ENCODE measurements at regions not wholly inside any gene's neighbourhood (a gene's known extent, or its start where the extent isn't known, plus 50 kb on each side); places are given as distances from the start of the nearest gene placed in this dataset.

DNA sequence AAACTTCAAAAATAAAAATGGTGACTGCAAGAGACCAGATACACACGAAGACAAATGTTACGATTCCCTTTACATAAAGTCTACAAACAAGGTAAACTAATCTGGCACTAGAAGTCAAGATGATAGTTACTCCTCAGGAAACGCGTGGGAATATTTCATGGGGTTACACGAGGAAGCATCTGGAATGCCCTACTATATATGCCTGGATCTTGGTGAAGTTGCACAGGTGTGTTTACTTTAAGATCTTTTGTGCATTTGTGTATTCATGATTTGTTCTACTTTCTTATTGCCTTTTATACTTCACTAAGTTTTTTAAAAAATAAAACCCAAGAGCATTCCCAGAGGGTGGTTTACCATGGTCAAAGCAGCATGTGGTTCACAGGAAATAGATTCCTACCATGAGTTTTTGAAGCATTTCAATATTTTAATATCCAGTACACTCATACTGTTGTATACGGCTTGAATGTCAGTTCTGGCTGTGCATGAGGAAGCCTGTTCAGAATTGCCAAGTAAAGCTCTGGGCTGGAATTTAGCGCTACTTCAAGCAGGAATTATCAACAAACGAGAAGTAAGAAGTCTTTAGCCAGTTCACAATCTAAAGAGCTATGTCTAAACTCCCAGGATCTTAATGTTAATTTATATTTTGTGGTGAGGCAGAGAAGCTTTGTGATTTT lies 239.8 kb upstream of the KLHL1 start:
- dilution Hi-C loops (cut with MboI; ENCODE audit: extremely low pct_ligation_motif_present, low sequenced_read_pairs), result no loop called here

GRCh38 chr13:70339738-70340137 lies 231.5 kb upstream of the KLHL1 start:
- H3K9me3 ChIP-seq (ENCODE audit: control insufficient read depth, low read depth, low read length), result no peaks in the 10 kb centered on the region
- no peaks in the 10 kb centered on the region for H3K79me2 ChIP-seq (ENCODE audit: control insufficient read depth, insufficient read depth, low read length)
- H3K27ac ChIP-seq (ENCODE audit: control insufficient read depth, insufficient read depth, low read length), result no peak overlapping the region
- no peak for TF ChIP-seq EZH2 (IDR thresholded peaks at IDR 0.05; ENCODE audit: low read length)
- TF ChIP-seq, protein P1, sequence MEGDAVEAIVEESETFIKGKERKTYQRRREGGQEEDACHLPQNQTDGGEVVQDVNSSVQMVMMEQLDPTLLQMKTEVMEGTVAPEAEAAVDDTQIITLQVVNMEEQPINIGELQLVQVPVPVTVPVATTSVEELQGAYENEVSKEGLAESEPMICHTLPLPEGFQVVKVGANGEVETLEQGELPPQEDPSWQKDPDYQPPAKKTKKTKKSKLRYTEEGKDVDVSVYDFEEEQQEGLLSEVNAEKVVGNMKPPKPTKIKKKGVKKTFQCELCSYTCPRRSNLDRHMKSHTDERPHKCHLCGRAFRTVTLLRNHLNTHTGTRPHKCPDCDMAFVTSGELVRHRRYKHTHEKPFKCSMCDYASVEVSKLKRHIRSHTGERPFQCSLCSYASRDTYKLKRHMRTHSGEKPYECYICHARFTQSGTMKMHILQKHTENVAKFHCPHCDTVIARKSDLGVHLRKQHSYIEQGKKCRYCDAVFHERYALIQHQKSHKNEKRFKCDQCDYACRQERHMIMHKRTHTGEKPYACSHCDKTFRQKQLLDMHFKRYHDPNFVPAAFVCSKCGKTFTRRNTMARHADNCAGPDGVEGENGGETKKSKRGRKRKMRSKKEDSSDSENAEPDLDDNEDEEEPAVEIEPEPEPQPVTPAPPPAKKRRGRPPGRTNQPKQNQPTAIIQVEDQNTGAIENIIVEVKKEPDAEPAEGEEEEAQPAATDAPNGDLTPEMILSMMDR (optimal IDR thresholded peaks at IDR 0.05 in 1 of 3, IDR thresholded peaks at IDR 0.05 in 1 of 3, conservative IDR thresholded peaks at IDR 0.05 in 1 of 3; ENCODE audit: extremely low read depth in 1 of 3, insufficient read depth in 2 of 3, low read length in 3 of 3), result peak in 1 of 3 experiments; percentile 40
- no peaks in the 10 kb centered on the region for H3K4me1 ChIP-seq (ENCODE audit: control insufficient read depth, extremely low read depth, insufficient read depth, low read length)
- H3K36me3 ChIP-seq (ENCODE audit: control insufficient read depth in 2 of 2, extremely low read depth in 1 of 2, insufficient read depth in 2 of 2, low read length in 2 of 2), result no peaks in the 10 kb centered on the region
- no peak overlapping the region for H2AFZ ChIP-seq (ENCODE audit: control insufficient read depth, low read length)
- H3K9me1 ChIP-seq (ENCODE audit: control insufficient read depth, extremely low read depth, insufficient read depth, low read length), result no peaks in the 10 kb centered on the region
- no peaks in the 10 kb centered on the region for H4K20me1 ChIP-seq (ENCODE audit: control insufficient read depth, extremely low read depth, insufficient read depth, low read length)
- H3K27me3 ChIP-seq (ENCODE audit: control insufficient read depth, extremely low read depth, insufficient read depth, low read length), result no peaks in the 10 kb centered on the region
- FAIRE-seq, result no peak
- H3K4me2 ChIP-seq (ENCODE audit: control insufficient read depth, extremely low read depth, insufficient read depth, low read depth, low read length), result no peak overlapping the region
- no peak overlapping the region for H3K4me3 ChIP-seq (ENCODE audit: control insufficient read depth in 2 of 3, extremely low read depth in 1 of 3, insufficient read depth in 2 of 3, low read depth in 1 of 3, low read length in 3 of 3)
- DNase-seq (ENCODE audit: low read depth, low spot score), result no peak
- dilution Hi-C loops (cut with MboI; ENCODE audit: extremely low pct_ligation_motif_present, low sequenced_read_pairs), result no loop called here
- no peak overlapping the region for H3K9ac ChIP-seq (ENCODE audit: control insufficient read depth, extremely low read depth, insufficient read depth, low read length)

More for the DNA sequence above, 239.8 kb upstream of the KLHL1 start:
- no peaks in the 10 kb centered on the region for H4K20me1 ChIP-seq (ENCODE audit: control insufficient read depth, extremely low read depth, insufficient read depth, low read length)
- H3K4me2 ChIP-seq (ENCODE audit: control insufficient read depth, extremely low read depth, insufficient read depth, low read depth, low read length), result no peak overlapping the region
- no peak overlapping the region for H3K4me3 ChIP-seq (ENCODE audit: control insufficient read depth in 2 of 3, extremely low read depth in 1 of 3, insufficient read depth in 2 of 3, low read depth in 1 of 3, low read length in 3 of 3)
- no peaks in the 10 kb centered on the region for H3K4me1 ChIP-seq (ENCODE audit: control insufficient read depth, extremely low read depth, insufficient read depth, low read length)
- H3K9ac ChIP-seq (ENCODE audit: control insufficient read depth, extremely low read depth, insufficient read depth, low read length), result no peak overlapping the region
- no peaks in the 10 kb centered on the region for H3K36me3 ChIP-seq (ENCODE audit: control insufficient read depth in 2 of 2, extremely low read depth in 1 of 2, insufficient read depth in 2 of 2, low read length in 2 of 2)
- DNase-seq (ENCODE audit: low read depth, low spot score) (no peak), FAIRE-seq (no peak)
- H3K9me3 ChIP-seq (ENCODE audit: control insufficient read depth, low read depth, low read length), result no peaks in the 10 kb centered on the region
- TF ChIP-seq, protein P1 (optimal IDR thresholded peaks at IDR 0.05 in 1 of 3, IDR thresholded peaks at IDR 0.05 in 1 of 3, conservative IDR thresholded peaks at IDR 0.05 in 1 of 3; ENCODE audit: extremely low read depth in 1 of 3, insufficient read depth in 2 of 3, low read length in 3 of 3), result no peak
- no peak for TF ChIP-seq EZH2 (IDR thresholded peaks at IDR 0.05; ENCODE audit: low read length)
- no peaks in the 10 kb centered on the region for H3K79me2 ChIP-seq (ENCODE audit: control insufficient read depth, insufficient read depth, low read length)
- H2AFZ ChIP-seq (ENCODE audit: control insufficient read depth, low read length), result no peak overlapping the region
- H3K27ac ChIP-seq (ENCODE audit: control insufficient read depth, insufficient read depth, low read length), result no peak overlapping the region
- no peaks in the 10 kb centered on the region for H3K9me1 ChIP-seq (ENCODE audit: control insufficient read depth, extremely low read depth, insufficient read depth, low read length)
- no peaks in the 10 kb centered on the region for H3K27me3 ChIP-seq (ENCODE audit: control insufficient read depth, extremely low read depth, insufficient read depth, low read length)
